Stimulated activated CD4-positive, alpha-beta T cell treated with anti-CD3 and anti-CD28 coated beads, Interleukin-4, amount 100 ng/mL, for 1 hour (primary cell): ENCODE measurements at regions not wholly inside any gene's neighbourhood (a gene's known extent, or its start where the extent isn't known, plus 50 kb on each side); places are given as distances from the start of the nearest gene placed in this dataset.
"Not testable (repeated sequence)": the region's sequence is repeated elsewhere in the genome, so short reads cannot be mapped to it uniquely, and the experiment has no call there.

Experiments used
- DNase-seq: peaks from one replicate; pipeline ENCODE4 v3.0.0-alpha.2; 2020

- no peak for DNase-seq
These were observed 101.7 kb upstream of the SOX21 start for GRCh38 chr13:94813920-94814475.

- no peak for DNase-seq
These were observed 99.4 kb upstream of the SOX21 start for GRCh38 chr13:94811753-94812152.

- DNase-seq: no peak
These were observed 88.1 kb upstream of the SOX21 start for GRCh38 chr13:94800423-94800822.

GRCh38 chr13:94799299-94799698, 87.0 kb upstream of the SOX21 start:
- DNase-seq: no peak

GRCh38 chr13:94798738-94799137, 86.4 kb upstream of the SOX21 start:
- no peak for DNase-seq

- DNase-seq: no peak
These were observed 82.9 kb upstream of the SOX21 start for GRCh38 chr13:94795292-94795691.

GRCh38 chr13:94786246-94786645, 73.9 kb upstream of the SOX21 start:
- DNase-seq: not testable (repeated sequence)

- DNase-seq: no peak
These were observed 71.7 kb upstream of the SOX21 start for GRCh38 chr13:94784066-94784465.

- no peak for DNase-seq
These were observed 71.1 kb upstream of the SOX21 start for GRCh38 chr13:94783489-94783888.

- no peak for DNase-seq
These were observed 68.1 kb upstream of the SOX21 start for GRCh38 chr13:94780421-94780820.

- no peak for DNase-seq
These were observed 66.6 kb upstream of the SOX21 start for GRCh38 chr13:94778986-94779385.

GRCh38 chr13:94778585-94778984, 66.2 kb upstream of the SOX21 start:
- DNase-seq: no peak

- DNase-seq: no peak
These were observed 64.6 kb upstream of the SOX21 start for GRCh38 chr13:94776956-94777355.

- DNase-seq: no peak
These were observed 64.0 kb upstream of the SOX21 start for GRCh38 chr13:94776300-94776699.

GRCh38 chr13:94765814-94766213, 53.5 kb upstream of the SOX21 start:
- DNase-seq: no peak

- DNase-seq: no peak
These were observed 52.4 kb upstream of the SOX21 start for GRCh38 chr13:94764576-94765321.
